Fibroblast of peridontal ligament (primary cell): ENCODE measurements at regions not wholly inside any gene's neighbourhood (a gene's known extent, or its start where the extent isn't known, plus 50 kb on each side); places are given as distances from the start of the nearest gene placed in this dataset.
A peak's percentile ranks its signal among the peaks of the same experiment; 100 is the strongest.

Source experiments
- DNase-seq: peaks from one replicate; pipeline ENCODE4 v3.0.0-alpha.2; 2010; ENCODE audit errors: extremely low read depth

DNA sequence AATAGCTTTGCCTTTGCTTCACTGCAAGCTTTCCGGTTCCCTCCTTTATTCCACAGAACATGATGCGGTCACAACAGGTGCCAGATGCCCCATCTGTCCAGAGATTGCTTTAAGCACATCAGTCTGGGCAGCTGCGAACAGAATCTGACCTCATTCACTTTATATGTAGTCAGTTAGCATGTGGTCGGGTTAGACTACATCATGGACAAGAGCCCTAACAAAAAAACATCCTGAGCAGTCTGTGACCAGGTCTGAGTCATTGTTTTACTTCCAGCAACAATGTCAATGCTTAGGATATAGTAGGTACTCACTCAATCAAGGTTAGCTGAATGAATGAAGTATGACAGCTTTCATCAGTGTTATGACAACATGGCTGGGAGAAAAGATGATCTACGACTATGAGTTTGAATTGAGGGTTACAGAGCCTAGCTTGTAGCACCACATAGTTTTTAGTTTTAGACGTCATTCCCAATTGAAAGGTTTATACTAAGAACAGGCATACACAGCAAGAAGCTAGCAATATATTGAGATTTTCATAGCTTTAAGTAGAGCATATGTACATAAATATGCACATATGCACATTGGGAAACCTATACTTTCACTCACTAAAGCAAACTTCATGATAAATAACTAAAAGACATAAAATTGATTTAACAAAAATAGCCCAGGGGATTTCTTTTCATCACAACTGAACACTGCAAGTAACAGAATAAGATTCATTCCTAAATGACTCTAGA, 64.2 kb upstream of the TMCC3 start:
- DNase-seq, result peak; percentile 68

GRCh38 chr12:94712815-94713515, 62.6 kb upstream of the TMCC3 start:
- DNase-seq, result no peak

- no peak for DNase-seq
Measured at GRCh38 chr12:94710933-94711332, 60.6 kb upstream of the TMCC3 start.

GRCh38 chr12:94707892-94708291, 57.5 kb upstream of the TMCC3 start:
- peak; percentile 84 for DNase-seq

DNA sequence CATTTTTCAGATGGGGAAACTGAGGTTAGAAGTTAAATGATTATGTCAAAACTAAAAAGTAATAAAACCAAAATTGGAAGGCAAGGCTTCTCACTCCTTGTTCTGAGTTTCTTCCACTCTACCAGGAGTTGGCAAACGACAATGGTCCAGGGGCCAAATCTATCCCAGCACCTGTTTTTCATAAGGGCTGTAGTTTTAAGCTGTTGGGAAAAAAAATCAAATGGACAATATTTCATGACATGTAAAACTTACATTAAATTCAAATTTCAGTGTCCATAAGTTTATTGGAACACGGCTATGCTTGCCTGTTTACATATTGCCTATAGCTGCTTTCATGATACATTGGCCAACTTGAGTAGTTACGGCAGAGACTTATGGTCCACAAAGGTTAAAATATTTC, 56.7 kb upstream of the TMCC3 start:
- DNase-seq, result no peak

DNA sequence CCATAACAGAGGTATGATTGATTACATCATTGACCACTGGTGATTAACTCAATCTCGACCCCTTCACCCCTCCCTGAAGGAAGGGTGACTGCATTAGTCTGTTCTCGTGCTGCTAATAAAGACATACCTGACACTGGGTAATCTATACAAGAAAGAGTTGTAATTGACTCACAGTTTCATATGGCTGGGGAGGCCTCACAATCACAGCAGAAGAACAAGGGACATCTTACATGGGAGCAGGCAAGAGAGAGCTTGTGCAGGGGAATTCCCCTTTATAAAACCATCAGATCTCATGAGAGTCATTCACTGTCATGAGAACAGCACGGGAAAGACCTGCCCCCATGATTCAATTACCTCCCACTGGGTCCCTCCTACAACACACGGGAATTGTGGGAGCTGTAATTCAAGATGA, 55.9 kb upstream of the TMCC3 start:
- no peak for DNase-seq

DNA sequence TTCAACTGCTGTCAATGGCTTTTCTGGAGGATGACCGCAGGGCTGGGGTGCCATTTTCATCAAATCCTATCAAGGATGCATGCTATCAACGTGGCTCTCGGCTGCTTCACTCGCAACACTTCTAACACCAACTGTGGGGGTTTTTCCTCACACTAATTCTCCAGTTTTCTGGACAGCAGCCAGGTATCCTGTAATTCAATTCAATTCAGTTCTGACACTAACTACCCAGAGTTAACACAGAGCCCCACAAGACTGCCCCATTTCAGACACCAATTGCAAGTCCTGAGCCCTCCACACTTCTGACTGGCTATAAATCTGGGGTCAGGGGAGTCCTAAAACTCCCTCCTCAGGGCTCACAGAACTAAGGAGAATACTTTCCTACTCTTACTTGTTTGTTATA, 55.3 kb upstream of the TMCC3 start:
- DNase-seq, result no peak

- DNase-seq, result peak; percentile 93
Measured at GRCh38 chr12:94704452-94705306, 54.3 kb upstream of the TMCC3 start.

DNA sequence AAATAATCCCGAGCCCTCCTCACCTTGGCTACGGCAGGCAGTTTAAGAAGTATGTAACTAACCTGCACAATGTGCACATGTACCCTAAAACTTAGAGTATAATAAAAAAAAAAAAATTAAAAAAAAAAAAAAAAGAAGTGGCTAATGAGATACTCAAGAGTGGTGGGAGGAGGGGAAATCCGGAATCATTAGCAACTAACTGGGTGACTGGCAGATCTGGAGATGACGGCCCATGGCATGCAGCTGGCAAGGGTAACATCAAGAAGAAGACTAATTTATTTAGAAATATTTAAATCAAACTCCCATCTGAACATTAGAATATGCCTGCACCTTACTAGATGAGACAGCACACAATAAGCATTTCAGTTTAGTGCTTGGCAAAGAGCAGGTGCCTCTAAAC, 52.3 kb upstream of the TMCC3 start:
- DNase-seq, result no peak

DNA sequence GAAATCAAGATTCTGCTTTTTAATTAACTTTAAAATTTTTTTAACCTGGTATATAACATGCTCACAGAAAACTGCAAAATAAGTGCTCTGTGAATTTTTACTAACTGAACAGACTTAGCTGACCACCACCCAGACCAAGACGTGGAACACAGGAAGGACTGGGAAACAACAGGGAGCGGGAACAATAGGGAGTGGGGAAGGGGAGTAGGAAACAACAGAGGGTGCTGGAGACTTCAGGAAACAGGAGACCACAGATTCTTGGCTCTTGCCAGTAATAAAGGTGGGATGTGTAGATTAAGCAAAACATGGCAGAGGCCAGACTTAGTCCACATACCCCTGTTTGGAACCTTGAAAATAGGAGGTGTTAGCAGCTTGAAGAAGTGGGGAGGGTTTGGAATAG, 51.4 kb upstream of the TMCC3 start:
- DNase-seq, result no peak

GRCh38 chr12:94700662-94701061, 50.3 kb upstream of the TMCC3 start:
- DNase-seq, result no peak
